Activated CD8-positive, alpha-beta memory T cell treated with anti-CD3 and anti-CD28 coated beads for 1 hour (primary cell): ENCODE measurements at regions not wholly inside any gene's neighbourhood (a gene's known extent, or its start where the extent isn't known, plus 50 kb on each side); places are given as distances from the start of the nearest gene placed in this dataset.

Experiments used
- DNase-seq, 2 donors: peaks; one replicate each; pipeline ENCODE4 v3.0.0-alpha.2; 2020; ENCODE audit warnings: low read depth in 1 of 2; ENCODE audit errors: extremely low read depth in 1 of 2

- no peak for DNase-seq
Measured at GRCh38 chr1:38436006-38436405, 389.4 kb upstream of the POU3F1 start.

GRCh38 chr1:38433084-38433722 is 386.6 kb upstream of the POU3F1 start:
- DNase-seq, result no peak

- no peak for DNase-seq
Measured at GRCh38 chr1:38431535-38432376, 385.2 kb upstream of the POU3F1 start.

GRCh38 chr1:38430949-38431348 is 384.4 kb upstream of the POU3F1 start:
- no peak for DNase-seq

GRCh38 chr1:38424677-38425076 is 378.1 kb upstream of the POU3F1 start:
- no peak for DNase-seq

GRCh38 chr1:38420666-38421065 is 374.1 kb upstream of the POU3F1 start:
- no peak for DNase-seq

GRCh38 chr1:38418195-38419030 is 371.8 kb upstream of the POU3F1 start:
- DNase-seq, result no peak

- no peak for DNase-seq
Measured at GRCh38 chr1:38403667-38404066, 357.1 kb upstream of the POU3F1 start.

- DNase-seq, result no peak
Measured at GRCh38 chr1:38402230-38402815, 355.7 kb upstream of the POU3F1 start.

- no peak for DNase-seq
Measured at GRCh38 chr1:38396606-38397005, 350.0 kb upstream of the POU3F1 start.

- DNase-seq, result no peak
Measured at GRCh38 chr1:38394303-38394702, 347.7 kb upstream of the POU3F1 start.

- no peak for DNase-seq
Measured at GRCh38 chr1:38392861-38393260, 346.3 kb upstream of the POU3F1 start.

GRCh38 chr1:38381256-38381655 is 334.7 kb upstream of the POU3F1 start:
- no peak for DNase-seq

- DNase-seq, result no peak
Measured at GRCh38 chr1:38376577-38376976, 330.0 kb upstream of the POU3F1 start.

- DNase-seq, result no peak
Measured at GRCh38 chr1:38375035-38375434, 328.4 kb upstream of the POU3F1 start.

GRCh38 chr1:38371505-38371844 is 324.9 kb upstream of the POU3F1 start:
- no peak for DNase-seq

- DNase-seq, result no peak
Measured at GRCh38 chr1:38370716-38371504, 324.3 kb upstream of the POU3F1 start.

- no peak for DNase-seq
Measured at GRCh38 chr1:38365242-38365641, 318.6 kb upstream of the POU3F1 start.

- DNase-seq, result no peak
Measured at GRCh38 chr1:38361566-38361965, 315.0 kb upstream of the POU3F1 start.

GRCh38 chr1:38360807-38361206 is 314.2 kb upstream of the POU3F1 start:
- DNase-seq, result no peak
